Natural killer cell (primary cell): ENCODE measurements at regions not wholly inside any gene's neighbourhood (a gene's known extent, or its start where the extent isn't known, plus 50 kb on each side); places are given as distances from the start of the nearest gene placed in this dataset.

ENCODE experiments used
- ATAC-seq, 3 donors: fragments of 150-1000 bp in 2 of 3; fragments of 200-7000 bp in 1 of 3; cut with Tn5 transposase; 1 replicate in 1 of 3; 2 replicates in 2 of 3; pipeline ENCODE4 v1.10.0; 2021; ENCODE audit warnings: mild to moderate bottlenecking in 2 of 3, moderate library complexity in 2 of 3
- DNase-seq, 2 donors: peaks; one replicate each; pipeline versions ENCODE4 v3.0.0 to v3.0.0-alpha.2; 2013 to 2021; ENCODE audit warnings: mixed read lengths in 1 of 2
- H3K27ac ChIP-seq: one replicate; pipeline ENCODE4 v1.5.1; 2013; ENCODE audit warnings: mild to moderate bottlenecking, low read length
- H3K27me3 ChIP-seq: one replicate; pipeline ENCODE4 v1.6.1; 2013; ENCODE audit warnings: low read length; ENCODE audit not compliant: control insufficient read depth, insufficient read depth
- H3K36me3 ChIP-seq: one replicate; pipeline ENCODE4 v1.6.1; 2013; ENCODE audit warnings: low read length; ENCODE audit not compliant: control insufficient read depth, insufficient read depth
- H3K4me1 ChIP-seq: one replicate; pipeline ENCODE4 v1.6.1; 2013; ENCODE audit warnings: low read length; ENCODE audit not compliant: control insufficient read depth, insufficient read depth
- H3K4me3 ChIP-seq: one replicate; pipeline ENCODE4 v1.5.1; 2013; ENCODE audit warnings: low read length
- H3K9me3 ChIP-seq: one replicate; pipeline ENCODE4 v1.6.1; 2013; ENCODE audit warnings: low read length; ENCODE audit not compliant: control insufficient read depth, insufficient read depth
- H3K27ac Mint-ChIP-seq, 2 donors: one replicate each; pipeline ENCODE4 v1.8.0; 2022; ENCODE audit warnings: mild to moderate bottlenecking in 2 of 2, mixed read lengths in 2 of 2, moderate library complexity in 1 of 2
- H3K27me3 Mint-ChIP-seq, 2 donors: one replicate each; pipeline ENCODE4 v1.8.0; 2022; ENCODE audit warnings: low read depth in 2 of 2, mixed read lengths in 2 of 2
- H3K36me3 Mint-ChIP-seq: one replicate; pipeline ENCODE4 v1.8.0; 2022; ENCODE audit warnings: mixed read lengths
- H3K4me1 Mint-ChIP-seq, 2 donors: one replicate each; pipeline ENCODE4 v1.8.0; 2022; ENCODE audit warnings: mixed read lengths in 2 of 2
- H3K4me3 Mint-ChIP-seq: one replicate; pipeline ENCODE4 v1.8.0; 2022; ENCODE audit warnings: mild to moderate bottlenecking, moderate library complexity, mixed read lengths
- H3K9me3 Mint-ChIP-seq, 2 donors: one replicate each; pipeline ENCODE4 v1.8.0; 2022; ENCODE audit warnings: mixed read lengths in 2 of 2
- WGBS: methylation state at CpG from one replicate; pipeline ENCODE4 v1.1.7; 2013; ENCODE audit warnings: missing lambda C conversion rate; ENCODE audit not compliant: insufficient coverage; 5-methylcytosine and 5-hydroxymethylcytosine counted together
- intact Hi-C: fragments of 100-400 bp; cut with micrococcal nuclease; formaldehyde crosslinking; loops from one replicate; pipeline ENCODE4 v1.14.2; 2022
- TF ChIP-seq, protein P1 (sequence below): fragments of 200-600 bp; IDR thresholded peaks from one replicate; pipeline ENCODE4 v1.8.0; 2022; ENCODE audit warnings: antibody characterized with exemption

DNA sequence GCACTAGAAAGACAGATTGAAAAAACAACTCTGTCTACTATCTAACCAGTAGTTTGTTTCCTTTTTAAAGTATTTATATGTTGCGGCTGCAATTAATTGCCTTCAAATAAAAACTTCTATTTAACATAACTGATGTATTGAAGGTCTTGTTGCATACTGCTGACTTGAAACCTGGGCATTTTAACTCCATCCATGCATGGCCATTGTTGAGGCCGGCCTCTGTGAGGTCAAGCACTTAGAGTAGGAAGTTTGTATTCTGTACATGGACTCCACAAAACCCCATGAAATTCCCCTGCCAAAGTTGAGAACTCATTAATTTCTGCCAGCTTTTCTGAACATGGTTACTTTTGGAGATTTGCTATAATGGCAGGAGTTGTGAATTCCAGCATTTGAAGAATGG, 150.6 kb downstream of the GAS1 start:
- no peaks in the 10 kb centered on the region for H3K4me1 ChIP-seq
- Mint-ChIP-seq H3K36me3 (no peaks in the 10 kb centered on the region), H3K4me1 (no peaks in the 10 kb centered on the region), H3K27me3 (peaks cover 4 to 19% of the 10 kb centered on the region in 2 donors), H3K9me3 (no peaks in the 10 kb centered on the region), H3K4me3 (no peak overlapping the region), H3K27ac (no peak overlapping the region)
- no peak overlapping the region for H3K27ac ChIP-seq
- no peak for DNase-seq
- TF ChIP-seq, protein P1, sequence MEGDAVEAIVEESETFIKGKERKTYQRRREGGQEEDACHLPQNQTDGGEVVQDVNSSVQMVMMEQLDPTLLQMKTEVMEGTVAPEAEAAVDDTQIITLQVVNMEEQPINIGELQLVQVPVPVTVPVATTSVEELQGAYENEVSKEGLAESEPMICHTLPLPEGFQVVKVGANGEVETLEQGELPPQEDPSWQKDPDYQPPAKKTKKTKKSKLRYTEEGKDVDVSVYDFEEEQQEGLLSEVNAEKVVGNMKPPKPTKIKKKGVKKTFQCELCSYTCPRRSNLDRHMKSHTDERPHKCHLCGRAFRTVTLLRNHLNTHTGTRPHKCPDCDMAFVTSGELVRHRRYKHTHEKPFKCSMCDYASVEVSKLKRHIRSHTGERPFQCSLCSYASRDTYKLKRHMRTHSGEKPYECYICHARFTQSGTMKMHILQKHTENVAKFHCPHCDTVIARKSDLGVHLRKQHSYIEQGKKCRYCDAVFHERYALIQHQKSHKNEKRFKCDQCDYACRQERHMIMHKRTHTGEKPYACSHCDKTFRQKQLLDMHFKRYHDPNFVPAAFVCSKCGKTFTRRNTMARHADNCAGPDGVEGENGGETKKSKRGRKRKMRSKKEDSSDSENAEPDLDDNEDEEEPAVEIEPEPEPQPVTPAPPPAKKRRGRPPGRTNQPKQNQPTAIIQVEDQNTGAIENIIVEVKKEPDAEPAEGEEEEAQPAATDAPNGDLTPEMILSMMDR = no peak
- H3K9me3 ChIP-seq = no peaks in the 10 kb centered on the region
- no peak for ATAC-seq
- H3K4me3 ChIP-seq = no peak overlapping the region
- H3K36me3 ChIP-seq = no peaks in the 10 kb centered on the region
- no peaks in the 10 kb centered on the region for H3K27me3 ChIP-seq
- intact Hi-C loops = no loop called here
- 88% methylated on average over 1 of the region's 2 CpGs for WGBS

DNA sequence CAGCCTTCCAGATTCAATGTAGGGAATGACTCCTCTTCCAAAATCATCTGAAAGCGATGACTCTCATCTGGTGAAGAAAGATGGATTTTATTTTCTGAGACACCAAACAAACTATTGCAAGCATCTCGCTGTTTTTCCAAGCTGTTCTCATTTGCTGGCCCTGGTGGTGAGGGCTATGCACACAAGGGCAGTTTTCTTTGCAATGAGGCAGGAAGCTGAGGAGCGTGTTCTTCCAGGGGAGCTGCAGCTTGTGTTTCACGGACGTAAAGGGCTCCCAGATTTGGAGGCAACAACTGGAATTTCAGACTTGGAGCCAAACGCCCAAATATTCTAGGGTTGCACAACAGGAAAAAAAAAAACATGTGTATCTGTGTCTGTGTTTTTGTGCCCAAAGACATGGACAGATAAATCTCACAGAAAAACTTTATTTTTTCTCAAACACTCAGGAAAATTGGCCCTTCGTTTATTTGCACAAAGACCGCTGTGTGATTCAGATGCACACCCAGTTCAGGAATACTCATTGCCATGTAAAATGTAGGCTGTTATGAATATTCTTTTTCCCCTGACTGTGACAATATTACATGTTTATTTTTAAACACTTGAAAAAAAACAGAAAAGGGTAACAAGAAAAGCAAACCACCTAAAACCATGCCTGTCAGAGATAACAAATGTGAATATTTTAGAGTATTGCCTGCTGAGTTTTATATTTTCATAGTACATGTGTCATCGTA, 151.3 kb downstream of the GAS1 start:
- no peak for DNase-seq
- TF ChIP-seq, protein P1 = no peak
- Mint-ChIP-seq H3K9me3 (no peaks in the 10 kb centered on the region), H3K4me3 (no peak overlapping the region), H3K36me3 (no peaks in the 10 kb centered on the region), H3K4me1 (no peaks in the 10 kb centered on the region), H3K27me3 (peaks cover 4 to 19% of the 10 kb centered on the region in 2 donors), H3K27ac (no peak overlapping the region)
- H3K4me1 ChIP-seq = no peaks in the 10 kb centered on the region
- intact Hi-C loops = no loop called here
- H3K27ac ChIP-seq = no peak overlapping the region
- H3K27me3 ChIP-seq = no peaks in the 10 kb centered on the region
- H3K9me3 ChIP-seq = no peaks in the 10 kb centered on the region
- ATAC-seq = no peak
- H3K36me3 ChIP-seq = no peaks in the 10 kb centered on the region
- WGBS = 80% methylated on average over 6 of the region's 9 CpGs
- no peak overlapping the region for H3K4me3 ChIP-seq

DNA sequence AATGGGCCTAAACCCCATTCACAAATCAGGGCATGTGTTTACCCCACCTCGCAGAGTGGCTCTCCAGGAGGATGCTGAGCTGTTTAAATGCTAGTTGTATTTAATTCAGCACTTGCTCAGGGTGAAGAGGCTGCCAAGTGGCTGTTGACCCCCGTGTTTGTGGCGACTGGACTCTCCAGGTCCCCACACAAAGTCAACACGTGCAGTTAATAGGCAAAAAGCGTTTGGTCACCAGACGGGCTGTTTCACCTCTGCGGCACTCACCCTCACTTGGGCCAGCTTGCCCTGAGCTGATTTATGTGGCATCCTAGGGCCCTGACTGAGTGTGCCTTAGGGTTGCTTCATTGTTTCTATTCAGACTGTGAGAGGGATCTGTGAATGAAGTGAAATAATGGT, 152.3 kb downstream of the GAS1 start:
- no peaks in the 10 kb centered on the region for H3K27me3 ChIP-seq
- WGBS = 74% methylated on average over 7 of the region's 7 CpGs
- H3K27ac Mint-ChIP-seq = no peak overlapping the region
- ATAC-seq (no peak), DNase-seq (no peak)
- no peak overlapping the region for H3K27ac ChIP-seq
- no peaks in the 10 kb centered on the region for H3K4me1 ChIP-seq
- H3K4me3 Mint-ChIP-seq = no peak overlapping the region
- no peak overlapping the region for H3K4me3 ChIP-seq
- no peaks in the 10 kb centered on the region for H3K36me3 Mint-ChIP-seq
- H3K9me3 Mint-ChIP-seq = no peaks in the 10 kb centered on the region
- intact Hi-C loops = no loop called here
- no peaks in the 10 kb centered on the region for H3K9me3 ChIP-seq
- no peaks in the 10 kb centered on the region for H3K4me1 Mint-ChIP-seq
- TF ChIP-seq, protein P1 = no peak
- H3K27me3 Mint-ChIP-seq = peaks cover 10 to 19% of the 10 kb centered on the region in 2 donors
- no peaks in the 10 kb centered on the region for H3K36me3 ChIP-seq
